ENCODE measurements at regions not wholly inside any gene's neighbourhood (a gene's known extent, or its start where the extent isn't known, plus 50 kb on each side); places are given as distances from the start of the nearest gene placed in this dataset.

GRCh38 chr21:26761174-26761915, 83.9 kb downstream of the ADAMTS1 start:
- POLR2A ChIA-PET (ENCODE audit: partially characterized antibody), result no interaction called here
- H3K18ac ChIP-seq (ENCODE audit: extremely low read depth, low read length), result no peak overlapping the region
- no peaks in the 10 kb centered on the region for H3K27me3 ChIP-seq (replicated peaks in 1 of 4; ENCODE audit: control insufficient read depth in 3 of 4, extremely low read depth in 1 of 4, insufficient read depth in 3 of 4, low read length in 3 of 4)
- no peak overlapping the region for H3K4me3 ChIP-seq (ENCODE audit: extremely low read depth in 1 of 4, insufficient read depth in 2 of 4, low read depth in 3 of 4, low read length in 4 of 4)
- no peak overlapping the region for H2AK5ac ChIP-seq (ENCODE audit: low read depth, low read length)
- H3K9me3 ChIP-seq (ENCODE audit: insufficient read depth in 2 of 2, low read depth in 1 of 2, low read length in 1 of 2), result no peaks in the 10 kb centered on the region
- no peak overlapping the region for H3K9ac ChIP-seq (replicated peaks in 1 of 4; ENCODE audit: extremely low read depth in 1 of 4, low read depth in 3 of 4, low read length in 3 of 4)
- H3K4me1 ChIP-seq (replicated peaks in 1 of 4; ENCODE audit: control insufficient read depth in 3 of 4, insufficient read depth in 4 of 4, low read length in 3 of 4), result no peaks in the 10 kb centered on the region
- no peak overlapping the region for H4K5ac ChIP-seq (ENCODE audit: insufficient read length, low read depth, low read length)
- no peak overlapping the region for H3K27ac ChIP-seq (ENCODE audit: low read depth, low read length)
- no peak overlapping the region for H4K91ac ChIP-seq (replicated peaks; ENCODE audit: insufficient read length, low read length)
- H3K4me2 ChIP-seq (ENCODE audit: insufficient read depth in 1 of 2, low read depth in 2 of 2, low read length in 2 of 2), result no peak overlapping the region
- no peak overlapping the region for H2BK15ac ChIP-seq (ENCODE audit: low read length)
- peaks cover 2% of the 10 kb centered on the region; the same call in 1 of the 2 replicates for H3K23me2 ChIP-seq (ENCODE audit: low read depth, low read length)
- no peak overlapping the region for H2BK5ac ChIP-seq (ENCODE audit: low read depth, low read length)
- FAIRE-seq (no peak), DNase-seq (ENCODE audit: low read depth in 1 of 2, low spot score in 2 of 2) (no peak)
- 98% methylated on average over 8 of the region's 8 CpGs; no CpG with 5 or more reads in 1 of the 2 experiments for WGBS, 2 experiments (ENCODE audit: extremely low coverage in 1 of 2, insufficient coverage in 1 of 2, insufficient read length in 1 of 2, insufficient replicate concordance in 2 of 2, low coverage in 1 of 2, low lambda C conversion rate in 2 of 2, missing lambda C conversion rate in 1 of 2)
- H3K4ac ChIP-seq (replicated peaks; ENCODE audit: insufficient read length, low read depth, low read length), result no peak overlapping the region
- H3K56ac ChIP-seq (replicated peaks; ENCODE audit: insufficient read length, low read depth, low read length), result no peak overlapping the region
- no peaks in the 10 kb centered on the region for H3K79me1 ChIP-seq (ENCODE audit: low read depth, low read length)
- H2AFZ ChIP-seq (ENCODE audit: low read length), result no peak overlapping the region
- no peak overlapping the region for H3K14ac ChIP-seq (ENCODE audit: insufficient read length)
- no peak overlapping the region for H4K8ac ChIP-seq (ENCODE audit: extremely low read depth, insufficient read depth, low read length)
- CTCF ChIA-PET (ENCODE audit: partially characterized antibody), result interaction anchor here (0.8 kb wide), 1 partner anchor 9 kb away, joined by 3 read pairs; no protein-coding TSS in a partner anchor
- no peak overlapping the region for H2BK12ac ChIP-seq (ENCODE audit: low read depth, low read length)
- no peak overlapping the region for H2BK20ac ChIP-seq (ENCODE audit: low read length)
- H4K20me1 ChIP-seq (replicated peaks in 1 of 2; ENCODE audit: control insufficient read depth in 1 of 2, insufficient read depth in 2 of 2, low read length in 2 of 2), result no peaks in the 10 kb centered on the region
- no peaks in the 10 kb centered on the region for H3K36me3 ChIP-seq (ENCODE audit: control insufficient read depth in 2 of 4, insufficient read depth in 4 of 4, low read length in 3 of 4)
- no peak overlapping the region for H3K23ac ChIP-seq (ENCODE audit: insufficient read length)
- H3K79me2 ChIP-seq (ENCODE audit: control insufficient read depth in 1 of 2, insufficient read depth in 2 of 2, low read length in 2 of 2), result no peaks in the 10 kb centered on the region
- H2BK120ac ChIP-seq (replicated peaks; ENCODE audit: low read depth, low read length), result no peak overlapping the region
- no peak for TF ChIP-seq HDAC2 (IDR thresholded peaks at IDR 0.05; ENCODE audit: borderline replicate concordance in 1 of 2, low read depth in 2 of 2, low read length in 2 of 2)
- TF ChIP-seq RAD21 (IDR thresholded peaks at IDR 0.05 in 1 of 2, conservative IDR thresholded peaks at IDR 0.05 in 1 of 2; ENCODE audit: low read depth in 2 of 2, low read length in 2 of 2), result no peak
- TF ChIP-seq ASH2L (IDR thresholded peaks at IDR 0.05; ENCODE audit: low read length), result no peak
- TF ChIP-seq ZNF274 (IDR thresholded peaks at IDR 0.05; ENCODE audit: borderline replicate concordance, extremely low read depth, low read length), result no peak
- no peak for TF ChIP-seq JUND (IDR thresholded peaks at IDR 0.05; ENCODE audit: low read length)
- no peak for TF ChIP-seq E2F6 (IDR thresholded peaks at IDR 0.05)

All from H1 (cell line).